HL-60 (cell line): ENCODE measurements at regions not wholly inside any gene's neighbourhood (a gene's known extent, or its start where the extent isn't known, plus 50 kb on each side); places are given as distances from the start of the nearest gene placed in this dataset.

Source experiments
- DNase-seq, 2 experiments: peaks; one replicate each; pipeline ENCODE4 v3.0.0-alpha.2; 2010 to 2020; ENCODE audit warnings: low read depth in 1 of 2, low spot score in 1 of 2
- H3K27ac ChIP-seq: fragments of 250-450 bp; sonication (Bioruptor Pico); replicated peaks from 2 replicates; pipeline ENCODE4 v1.5.1; 2020; ENCODE audit warnings: mild to moderate bottlenecking, moderate library complexity
- H3K27me3 ChIP-seq: fragments of 250-450 bp; sonication (Bioruptor Pico); 2 replicates; pipeline ENCODE4 v1.5.1; 2021; ENCODE audit warnings: mild to moderate bottlenecking, moderate library complexity; ENCODE audit not compliant: insufficient read depth, poor library complexity, severe bottlenecking
- H3K4me3 ChIP-seq: replicated peaks from 2 replicates; pipeline ENCODE4 v1.5.1; 2011; ENCODE audit warnings: mild to moderate bottlenecking, control low read depth, low read length; ENCODE audit not compliant: insufficient read depth
- CTCF ChIP-seq: IDR thresholded peaks from one replicate; pipeline ENCODE4 v1.5.1; 2011; ENCODE audit warnings: low read length, control low read depth, inconsistent platforms; ENCODE audit not compliant: insufficient read depth
- GABPA ChIP-seq: IDR thresholded peaks from 2 replicates; pipeline ENCODE4 v1.6.1; 2012; ENCODE audit warnings: low read depth
- POLR2AphosphoS5 ChIP-seq: IDR thresholded peaks from 2 replicates; pipeline ENCODE4 v1.6.1; 2012; ENCODE audit warnings: low read depth
- REST ChIP-seq: IDR thresholded peaks from 2 replicates; pipeline ENCODE4 v1.6.1; 2012; ENCODE audit warnings: low read depth; ENCODE audit not compliant: insufficient replicate concordance
- SPI1 ChIP-seq: IDR thresholded peaks from 2 replicates; pipeline ENCODE4 v1.6.1; 2012; ENCODE audit warnings: low read depth, mild to moderate bottlenecking, borderline replicate concordance

GRCh38 chr5:39506211-39506610, 81.4 kb upstream of the DAB2 start:
- Histone ChIP-seq H3K4me3 (no peak overlapping the region), H3K27me3 (peaks cover 11% of the 10 kb centered on the region), H3K27ac (no peak overlapping the region)
- no peak for DNase-seq
- TF ChIP-seq POLR2AphosphoS5 (no peak), SPI1 (no peak), GABPA (no peak), REST (no peak), CTCF (no peak)

- H3K27me3 ChIP-seq, result peaks cover 11% of the 10 kb centered on the region
- DNase-seq, result no peak
- no peak overlapping the region for H3K27ac ChIP-seq
- no peak overlapping the region for H3K4me3 ChIP-seq
- TF ChIP-seq SPI1 (no peak), CTCF (no peak), REST (no peak)
Measured at GRCh38 chr5:39505791-39506190, 81.0 kb upstream of the DAB2 start.

- TF ChIP-seq REST (no peak), GABPA (no peak), CTCF (no peak), SPI1 (no peak), POLR2AphosphoS5 (no peak)
- DNase-seq, result no peak
- H3K4me3 ChIP-seq, result no peak overlapping the region
- no peak overlapping the region for H3K27ac ChIP-seq
- peaks cover 11% of the 10 kb centered on the region for H3K27me3 ChIP-seq
Measured at GRCh38 chr5:39505363-39505762, 80.6 kb upstream of the DAB2 start.
